Small intestine (tissue), 7 donors: ENCODE measurements at regions not wholly inside any gene's neighbourhood (a gene's known extent, or its start where the extent isn't known, plus 50 kb on each side); places are given as distances from the start of the nearest gene placed in this dataset.

ENCODE experiments used
- DNase-seq, 2 donors: peaks; one replicate each; pipeline versions ENCODE4 v3.0.0 to v3.0.0-alpha.2; 2013
- FAIRE-seq: peaks from 2 replicates; lab custom pipeline; 2012; peaks lifted over from hg19 to GRCh38; lab: Jason Lieb, UNC
- H3K27ac ChIP-seq, 3 donors: one replicate each; pipeline ENCODE4 v1.5.1; 2013; ENCODE audit warnings: low read length in 2 of 3, mild to moderate bottlenecking in 2 of 3, control low read depth in 1 of 3, inconsistent platforms in 1 of 3, low read depth in 1 of 3, moderate library complexity in 1 of 3
- H3K27me3 ChIP-seq, 3 donors: one replicate each; pipeline ENCODE4 v1.6.1; 2013; ENCODE audit warnings: low read length in 3 of 3, inconsistent platforms in 1 of 3; ENCODE audit not compliant: control insufficient read depth in 3 of 3, insufficient read depth in 3 of 3
- H3K36me3 ChIP-seq, 3 donors: one replicate each; pipeline ENCODE4 v1.6.1; 2013; ENCODE audit warnings: low read length in 3 of 3, inconsistent platforms in 1 of 3, low read depth in 1 of 3, mild to moderate bottlenecking in 1 of 3, moderate library complexity in 1 of 3; ENCODE audit not compliant: control insufficient read depth in 3 of 3, insufficient read depth in 2 of 3
- H3K4me1 ChIP-seq, 3 donors: one replicate each; pipeline ENCODE4 v1.6.1; 2013; ENCODE audit warnings: low read length in 2 of 3, inconsistent platforms in 1 of 3, low read depth in 1 of 3, mild to moderate bottlenecking in 1 of 3, moderate library complexity in 1 of 3; ENCODE audit not compliant: control insufficient read depth in 3 of 3, insufficient read depth in 2 of 3
- H3K4me3 ChIP-seq, 3 donors: one replicate each; pipeline ENCODE4 v1.5.1; 2013; ENCODE audit warnings: low read length in 3 of 3, control low read depth in 1 of 3, inconsistent platforms in 1 of 3, low read depth in 1 of 3, mild to moderate bottlenecking in 1 of 3, moderate library complexity in 1 of 3
- H3K9me3 ChIP-seq, 2 donors: one replicate each; pipeline ENCODE4 v1.6.1; 2013; ENCODE audit warnings: low read depth in 1 of 2, low read length in 1 of 2; ENCODE audit not compliant: control insufficient read depth in 2 of 2, insufficient read depth in 1 of 2
- WGBS, 3 donors: extraction: QIAGEN DNeasy Blood & Tissue Kit; methylation state at CpG; one replicate each; pipeline ENCODE4 v1.1.7; 2013; 5-methylcytosine and 5-hydroxymethylcytosine counted together
- donor health status: healthy with polysubstance abuse.
- donor health status: control.
- donor health status: control.
- donor health status: Bipolar disorder and iron deficiency.
- donor health status: healthy.

DNA sequence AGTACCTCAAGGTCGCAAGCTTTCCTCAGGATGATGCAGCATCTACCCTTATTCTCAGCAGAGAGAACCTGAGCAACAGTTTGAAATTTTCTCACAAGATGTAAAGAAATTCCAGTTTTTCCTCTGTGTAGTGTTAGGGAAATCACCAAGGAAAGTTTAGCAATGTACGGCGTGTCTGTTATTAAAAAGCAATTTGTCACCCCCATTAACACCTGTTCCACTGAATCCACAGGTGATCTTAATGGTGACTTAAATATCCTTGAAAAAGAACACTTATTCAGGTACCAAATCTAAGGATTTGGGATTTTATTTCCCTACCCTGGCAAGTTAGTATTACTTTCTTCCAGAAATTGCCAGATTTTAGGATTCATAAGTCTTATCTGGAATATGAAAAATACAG is 77.9 kb upstream of the ATP10B start:
- FAIRE-seq (no peak), DNase-seq (no peak)
- Histone ChIP-seq H3K27ac (peak overlapping the region in 1 of 3 donors; percentile 80), H3K4me3 (no peak overlapping the region), H3K27me3 (no peaks in the 10 kb centered on the region), H3K36me3 (no peaks in the 10 kb centered on the region), H3K4me1 (peaks cover 5 to 59% (median 12%) of the 10 kb centered on the region in 3 donors), H3K9me3 (peaks cover 0 to 4% of the 10 kb centered on the region in 2 donors)
- WGBS, 3 donors = 68 to 84% (median 72%) methylated on average over 3 of the region's 3 CpGs

DNA sequence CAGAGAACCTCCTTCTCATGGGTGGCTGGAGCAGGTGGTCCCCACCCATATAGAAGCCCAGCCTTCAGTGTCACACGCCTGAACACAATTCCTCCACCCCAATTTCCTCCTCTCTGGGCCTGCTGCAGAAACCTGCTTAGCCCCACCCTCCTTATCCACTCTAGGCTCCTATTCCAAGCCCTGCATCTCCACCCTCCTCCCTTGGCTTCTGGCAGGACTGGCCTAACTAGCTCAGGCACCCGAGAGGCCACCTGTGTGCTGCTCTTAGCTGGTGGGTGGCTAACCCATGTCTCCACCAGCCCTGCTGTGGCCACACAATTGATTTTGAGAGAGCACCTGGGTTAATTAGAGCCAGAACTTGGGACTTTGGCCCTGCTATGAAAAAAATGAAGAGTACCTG is 77.3 kb upstream of the ATP10B start:
- Histone ChIP-seq H3K27ac (peak overlapping the region in 1 of 3 donors; percentile 80), H3K4me3 (no peak overlapping the region), H3K27me3 (no peaks in the 10 kb centered on the region), H3K36me3 (no peaks in the 10 kb centered on the region), H3K4me1 (peaks cover 9 to 64% (median 12%) of the 10 kb centered on the region in 3 donors), H3K9me3 (peaks cover 0 to 3% of the 10 kb centered on the region in 2 donors)
- FAIRE-seq (no peak), DNase-seq (peak; percentile 49 to 74)
- 13 to 42% (median 31%) methylated on average over 2 of the region's 2 CpGs for WGBS, 3 donors

DNA sequence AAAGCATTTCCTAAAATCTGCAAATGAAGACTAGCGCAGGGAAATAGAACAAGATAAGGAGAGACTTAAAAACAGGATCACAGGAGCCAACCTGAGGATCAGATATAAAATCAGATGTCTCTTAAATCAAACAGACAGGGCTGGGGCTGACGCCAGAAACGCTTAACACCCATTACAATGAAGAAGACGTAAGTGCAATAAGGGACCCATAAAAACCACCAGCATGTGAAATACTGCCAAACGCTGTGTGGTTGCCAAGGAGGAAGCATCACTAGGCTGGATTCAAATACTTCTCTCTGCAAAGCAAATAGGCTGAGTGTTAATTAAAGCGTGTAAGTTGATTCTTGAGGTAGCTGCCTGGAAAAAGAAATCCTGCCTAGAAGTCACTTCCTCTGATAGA is 74.4 kb upstream of the ATP10B start:
- WGBS, 3 donors = 5 to 22% (median 11%) methylated on average over 6 of the region's 6 CpGs
- Histone ChIP-seq H3K27me3 (no peaks in the 10 kb centered on the region), H3K9me3 (no peaks in the 10 kb centered on the region), H3K36me3 (no peaks in the 10 kb centered on the region), H3K27ac (peak overlapping the region in 1 of 3 donors; percentile 2), H3K4me1 (peaks cover 15 to 88% (median 22%) of the 10 kb centered on the region in 3 donors), H3K4me3 (no peak overlapping the region)
- no peak for FAIRE-seq
- DNase-seq = peak in 1 of 2 donors; percentile 79

DNA sequence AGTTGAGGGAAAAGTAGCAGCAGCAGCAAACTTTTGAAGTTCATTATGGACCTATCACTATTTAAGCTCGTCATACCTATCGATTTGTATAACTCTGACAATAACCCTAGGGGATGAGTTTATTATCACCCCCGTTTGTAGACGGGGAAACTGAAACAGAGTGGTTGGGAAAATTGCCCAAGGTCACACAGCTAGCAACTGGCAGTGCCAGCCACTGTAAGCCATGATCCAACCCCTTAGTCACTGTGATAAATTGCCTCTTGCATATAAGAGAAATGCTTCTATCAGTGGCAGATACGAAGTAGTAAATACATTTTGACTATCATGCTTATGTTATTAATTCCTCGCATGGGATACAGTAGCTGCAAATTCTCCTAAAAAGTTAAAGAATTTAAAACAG is 73.3 kb upstream of the ATP10B start:
- FAIRE-seq (no peak), DNase-seq (peak in 1 of 2 donors; percentile 42)
- 9 to 48% (median 26%) methylated on average over 6 of the region's 6 CpGs for WGBS, 3 donors
- Histone ChIP-seq H3K27me3 (no peaks in the 10 kb centered on the region), H3K9me3 (no peaks in the 10 kb centered on the region), H3K4me1 (peaks cover 15 to 80% (median 22%) of the 10 kb centered on the region in 3 donors), H3K36me3 (no peaks in the 10 kb centered on the region), H3K4me3 (no peak overlapping the region), H3K27ac (peak overlapping the region in 2 of 3 donors; percentile 55 to 80)

DNA sequence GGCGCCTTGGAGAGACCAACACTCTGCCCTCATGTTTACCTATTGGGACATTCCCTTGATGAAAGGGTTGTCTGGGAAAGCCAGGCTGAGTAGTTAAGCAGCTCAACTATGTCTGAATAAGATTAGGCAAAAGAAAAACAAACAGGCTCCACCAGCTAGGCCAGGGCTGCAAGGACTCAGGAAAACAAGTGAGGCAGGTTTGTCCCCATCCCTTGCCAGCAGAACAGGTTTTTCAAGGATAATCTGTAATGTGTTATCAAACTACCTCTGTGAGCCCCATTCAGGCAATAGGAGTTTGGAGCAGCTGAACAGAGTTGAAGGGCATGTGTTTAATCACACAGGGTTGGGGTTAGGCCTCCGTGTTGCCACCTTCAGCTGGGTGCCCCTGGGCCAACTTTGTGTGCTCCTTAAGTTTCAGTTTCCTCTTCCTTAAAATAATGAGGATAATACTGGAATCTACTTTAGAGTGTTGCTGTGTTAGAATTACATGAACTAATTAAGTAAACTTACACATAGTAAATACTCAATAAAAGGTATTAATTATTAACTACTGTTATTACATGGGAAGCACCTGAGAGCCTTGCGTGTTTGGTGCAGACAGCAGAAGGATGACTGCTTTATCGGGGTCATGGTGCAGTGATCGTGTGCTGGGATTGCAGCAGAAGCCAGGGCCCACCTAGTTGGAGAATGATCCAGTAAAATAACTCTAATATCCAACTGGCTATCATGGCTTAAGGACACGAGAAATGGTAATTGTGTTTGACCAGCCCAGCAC is 72.1 kb upstream of the ATP10B start:
- Histone ChIP-seq H3K27ac (peak overlapping the region; percentile 80 to 84 (median 83)), H3K4me1 (peaks cover 15 to 69% (median 20%) of the 10 kb centered on the region in 3 donors), H3K9me3 (no peaks in the 10 kb centered on the region), H3K27me3 (no peaks in the 10 kb centered on the region), H3K4me3 (no peak overlapping the region), H3K36me3 (no peaks in the 10 kb centered on the region)
- WGBS, 3 donors = 11 to 54% (median 26%) methylated on average over 6 of the region's 6 CpGs
- FAIRE-seq = no peak
- peak; percentile 96 for DNase-seq

DNA sequence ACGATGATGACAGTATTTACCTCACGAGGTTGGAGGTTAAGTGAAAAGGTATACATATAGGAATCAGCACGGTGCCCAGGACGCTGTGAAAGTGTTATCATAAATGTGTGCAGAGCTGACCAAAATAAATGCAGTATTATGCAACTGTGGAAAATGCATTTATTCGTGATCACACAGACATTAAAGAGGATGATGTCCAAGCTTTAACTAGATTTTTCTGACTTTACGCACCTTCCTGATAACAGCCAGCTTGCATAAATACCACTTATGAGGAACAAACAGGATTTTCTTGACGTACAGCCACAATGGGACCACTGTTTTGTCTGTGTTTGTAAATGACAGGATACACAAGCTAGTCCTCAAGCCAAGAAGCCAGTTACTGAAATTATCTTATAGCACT is 71.4 kb upstream of the ATP10B start:
- WGBS, 3 donors = 21 to 38% (median 31%) methylated on average over 7 of the region's 7 CpGs
- Histone ChIP-seq H3K27me3 (no peaks in the 10 kb centered on the region), H3K27ac (peak overlapping the region; percentile 34 to 80 (median 46)), H3K9me3 (no peaks in the 10 kb centered on the region), H3K4me3 (no peak overlapping the region), H3K4me1 (peaks cover 15 to 61% (median 17%) of the 10 kb centered on the region in 3 donors), H3K36me3 (no peaks in the 10 kb centered on the region)
- DNase-seq (no peak), FAIRE-seq (no peak)

DNA sequence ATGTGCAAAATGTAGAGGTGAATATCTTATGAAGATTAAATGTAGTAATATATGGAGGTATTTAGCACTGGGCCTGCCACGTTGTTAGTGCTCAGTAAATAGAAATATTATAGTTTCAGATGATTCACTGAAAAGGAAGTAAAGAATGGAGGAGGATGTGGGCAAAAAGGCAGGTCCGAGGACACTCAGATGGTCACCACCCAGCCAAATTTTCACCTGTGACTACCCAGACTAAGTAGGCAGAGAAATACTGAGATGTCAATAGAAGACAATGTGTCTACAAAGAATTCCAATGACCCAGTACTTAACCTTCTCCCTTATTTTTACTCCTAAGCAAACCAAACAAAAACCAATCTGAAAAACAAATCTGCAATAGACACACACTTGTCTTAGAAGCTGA is 70.3 kb upstream of the ATP10B start:
- FAIRE-seq (no peak), DNase-seq (no peak)
- Histone ChIP-seq H3K36me3 (no peaks in the 10 kb centered on the region), H3K4me1 (peaks cover 15 to 57% (median 17%) of the 10 kb centered on the region in 3 donors), H3K27me3 (no peaks in the 10 kb centered on the region), H3K27ac (peak overlapping the region in 1 of 3 donors; percentile 80), H3K4me3 (no peak overlapping the region), H3K9me3 (no peaks in the 10 kb centered on the region)
- WGBS, 3 donors = 64 to 77% (median 74%) methylated on average over 2 of the region's 2 CpGs

DNA sequence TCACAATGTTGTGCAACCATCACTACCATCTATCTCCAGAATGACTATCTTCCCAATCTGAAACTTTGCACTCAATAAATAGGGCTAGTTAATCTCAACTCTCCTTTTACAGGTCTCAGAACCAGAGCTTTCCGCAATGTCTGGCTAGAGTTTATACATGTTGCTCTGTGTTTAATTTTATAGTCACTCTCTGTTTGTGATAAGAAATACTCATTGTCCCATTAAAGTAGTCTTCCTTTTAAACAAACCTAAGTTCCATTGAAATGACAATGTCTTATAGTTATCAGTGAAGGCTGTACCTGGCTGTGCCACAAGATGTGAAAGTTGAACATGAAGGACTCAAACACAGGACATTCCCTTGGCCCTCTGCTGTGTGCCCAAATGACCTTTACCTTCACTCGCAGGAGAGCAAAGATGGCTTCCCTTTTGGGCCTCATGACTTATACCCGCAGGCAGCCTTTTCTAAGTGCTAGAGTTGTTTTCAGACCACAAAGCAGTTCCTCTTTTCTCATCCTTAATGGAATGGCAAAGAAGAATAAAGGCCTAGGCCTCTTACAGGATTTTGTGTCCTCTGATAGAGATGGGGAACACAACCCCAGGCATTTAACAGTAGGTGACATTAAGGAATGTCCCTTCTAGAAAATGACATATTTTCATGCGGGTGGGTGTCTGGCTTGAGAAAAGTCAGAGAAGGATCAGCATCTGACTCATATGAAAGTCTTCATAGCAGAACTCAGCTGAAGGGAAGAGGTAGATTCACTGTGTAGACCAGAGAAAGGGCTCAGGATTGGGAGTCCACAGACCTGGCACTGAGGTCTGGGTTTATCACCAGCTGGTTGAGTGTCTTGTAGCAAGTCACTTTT is 69.6 kb upstream of the ATP10B start:
- Histone ChIP-seq H3K4me3 (no peak overlapping the region), H3K36me3 (no peaks in the 10 kb centered on the region), H3K27me3 (no peaks in the 10 kb centered on the region), H3K9me3 (no peaks in the 10 kb centered on the region), H3K27ac (peak overlapping the region in 2 of 3 donors; percentile 58 to 80), H3K4me1 (peaks cover 15 to 56% (median 15%) of the 10 kb centered on the region in 3 donors)
- DNase-seq = peak; percentile 67 to 80
- WGBS, 3 donors = 68 to 75% (median 70%) methylated on average over 4 of the region's 4 CpGs
- no peak for FAIRE-seq
